AG08395 (cell line): ENCODE measurements at regions not wholly inside any gene's neighbourhood (a gene's known extent, or its start where the extent isn't known, plus 50 kb on each side); places are given as distances from the start of the nearest gene placed in this dataset.
"Not testable (repeated sequence)": the region's sequence is repeated elsewhere in the genome, so short reads cannot be mapped to it uniquely, and the experiment has no call there.

Experiments
- DNase-seq: peaks from one replicate; pipeline ENCODE4 v3.0.0; 2012; ENCODE audit warnings: mixed read lengths, low spot score

DNA sequence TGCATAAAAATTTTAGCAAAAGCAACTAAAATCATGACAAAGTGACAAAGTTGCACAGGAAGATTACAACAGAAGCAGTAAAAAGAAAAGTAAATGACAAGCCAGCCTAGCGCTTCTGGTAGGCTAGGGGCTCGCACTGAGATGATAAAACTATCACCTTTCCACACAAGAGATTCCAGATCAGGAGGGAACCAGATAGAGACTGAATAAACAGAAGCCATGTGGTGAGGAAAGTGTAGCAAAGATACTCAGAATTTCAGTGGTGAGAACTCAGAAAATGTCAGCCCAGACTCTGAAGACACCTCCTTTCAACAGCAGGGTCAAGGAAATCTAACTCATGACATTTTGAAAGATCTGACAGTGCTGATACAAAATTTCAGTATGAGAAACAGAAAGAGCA is 77.4 kb upstream of the DNAJC10 start:
- no peak for DNase-seq

GRCh38 chr2:182639971-182640370 is 76.1 kb upstream of the DNAJC10 start:
- no peak for DNase-seq

DNA sequence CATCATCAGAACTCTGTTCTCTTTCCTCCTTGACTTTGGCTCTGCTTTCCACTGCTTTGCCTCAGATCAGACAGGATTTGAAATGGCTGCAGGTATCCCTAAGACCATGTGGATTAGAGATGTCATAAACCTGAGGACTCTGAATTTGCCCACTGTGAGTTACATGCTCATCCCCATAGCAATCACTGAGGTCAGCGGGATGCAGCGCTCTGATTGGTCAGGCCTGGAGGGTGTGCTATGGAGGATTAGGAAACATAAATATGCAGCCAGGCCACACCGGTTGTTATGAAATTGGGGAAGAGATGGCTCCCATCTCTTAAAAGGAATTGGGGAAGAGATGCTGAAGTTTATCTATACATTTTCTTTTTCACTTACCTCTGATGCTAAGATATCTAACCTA is 73.7 kb upstream of the DNAJC10 start:
- DNase-seq = peak; percentile 35

- no peak for DNase-seq
Measured at GRCh38 chr2:182646763-182647498, 69.1 kb upstream of the DNAJC10 start.

GRCh38 chr2:182647499-182647787 is 68.6 kb upstream of the DNAJC10 start:
- DNase-seq = no peak

GRCh38 chr2:182649316-182649715 is 66.7 kb upstream of the DNAJC10 start:
- peak; percentile 21 for DNase-seq

GRCh38 chr2:182650704-182651103 is 65.4 kb upstream of the DNAJC10 start:
- peak; percentile 49 for DNase-seq

DNA sequence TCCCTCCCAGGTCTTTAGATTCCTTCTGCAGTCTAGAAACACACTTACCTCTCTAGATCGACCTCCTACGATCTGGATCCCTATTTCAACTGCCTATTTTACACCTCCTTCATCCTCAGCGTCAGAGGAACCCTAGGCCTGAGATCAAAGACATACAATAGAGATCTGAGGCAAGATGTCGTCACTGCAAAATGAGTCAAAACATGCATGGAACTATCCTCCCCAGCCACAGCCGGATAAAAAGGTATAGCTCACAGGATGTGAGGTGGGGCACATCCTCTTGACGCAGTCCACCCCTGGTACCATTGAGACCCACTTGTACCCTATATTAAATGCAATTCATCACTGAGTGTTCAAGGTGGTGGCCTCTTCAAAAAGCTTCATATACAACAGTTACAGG is 63.7 kb upstream of the DNAJC10 start:
- no peak for DNase-seq

- peak; percentile 4 for DNase-seq
Measured at GRCh38 chr2:182655750-182656149, 60.3 kb upstream of the DNAJC10 start.

DNA sequence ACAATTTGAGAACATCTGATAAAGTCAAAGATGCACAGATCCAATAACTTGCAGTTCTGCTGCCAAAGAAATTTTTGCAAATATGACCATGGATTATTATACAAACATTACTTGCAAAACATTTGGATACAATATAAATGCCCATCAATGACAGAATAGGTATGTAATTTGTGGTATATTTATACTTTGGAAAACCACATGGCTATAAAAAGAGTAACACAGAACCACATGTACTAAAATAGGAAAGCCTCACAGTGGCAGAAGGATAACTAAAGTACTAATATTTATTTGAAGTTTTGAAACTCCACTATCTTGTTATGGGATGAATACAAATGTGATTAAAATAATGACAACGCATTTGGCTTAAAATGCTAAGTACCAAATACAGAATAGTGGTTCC is 51.8 kb upstream of the DNAJC10 start:
- no peak for DNase-seq

GRCh38 chr2:182665500-182665899 is 50.6 kb upstream of the DNAJC10 start:
- DNase-seq = not testable (repeated sequence)
